Fibroblast of villous mesenchyme (primary cell): ENCODE measurements at regions not wholly inside any gene's neighbourhood (a gene's known extent, or its start where the extent isn't known, plus 50 kb on each side); places are given as distances from the start of the nearest gene placed in this dataset.
"Not testable (repeated sequence)": the region's sequence is repeated elsewhere in the genome, so short reads cannot be mapped to it uniquely, and the experiment has no call there.

Source experiments
- DNase-seq: peaks from one replicate; pipeline ENCODE4 v3.0.0-alpha.2; 2010; ENCODE audit warnings: low read depth
- H3K4me3 ChIP-seq: 2 replicates; pipeline ENCODE4 v1.5.1; 2011; ENCODE audit warnings: low read depth, mild to moderate bottlenecking, low read length
- TF ChIP-seq, protein P1 (sequence below): IDR thresholded peaks from 2 replicates; pipeline ENCODE4 v1.5.1; 2012; ENCODE audit warnings: low read depth, mild to moderate bottlenecking, low read length; ENCODE audit not compliant: insufficient read depth

DNA sequence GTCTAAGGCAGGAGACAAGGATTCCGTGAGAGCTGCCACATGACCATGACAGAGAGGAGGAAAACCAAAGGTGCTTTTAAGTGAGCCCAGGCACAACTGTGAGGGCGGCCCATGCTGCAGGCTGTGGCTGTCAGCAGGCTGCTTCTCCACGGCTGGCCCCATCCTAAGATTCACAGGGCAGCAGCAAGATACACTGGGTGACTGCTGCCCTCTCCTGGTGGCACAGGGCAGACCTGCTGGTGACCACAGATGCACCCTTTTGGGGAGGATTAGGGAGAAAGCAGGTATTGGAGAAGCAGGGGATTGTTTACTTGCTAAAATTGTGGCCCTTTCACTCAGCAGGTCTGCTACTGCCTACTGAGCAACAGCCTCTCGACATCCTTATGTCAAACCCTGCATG is 125.4 kb upstream of the ALDH3B2 start:
- TF ChIP-seq, protein P1, sequence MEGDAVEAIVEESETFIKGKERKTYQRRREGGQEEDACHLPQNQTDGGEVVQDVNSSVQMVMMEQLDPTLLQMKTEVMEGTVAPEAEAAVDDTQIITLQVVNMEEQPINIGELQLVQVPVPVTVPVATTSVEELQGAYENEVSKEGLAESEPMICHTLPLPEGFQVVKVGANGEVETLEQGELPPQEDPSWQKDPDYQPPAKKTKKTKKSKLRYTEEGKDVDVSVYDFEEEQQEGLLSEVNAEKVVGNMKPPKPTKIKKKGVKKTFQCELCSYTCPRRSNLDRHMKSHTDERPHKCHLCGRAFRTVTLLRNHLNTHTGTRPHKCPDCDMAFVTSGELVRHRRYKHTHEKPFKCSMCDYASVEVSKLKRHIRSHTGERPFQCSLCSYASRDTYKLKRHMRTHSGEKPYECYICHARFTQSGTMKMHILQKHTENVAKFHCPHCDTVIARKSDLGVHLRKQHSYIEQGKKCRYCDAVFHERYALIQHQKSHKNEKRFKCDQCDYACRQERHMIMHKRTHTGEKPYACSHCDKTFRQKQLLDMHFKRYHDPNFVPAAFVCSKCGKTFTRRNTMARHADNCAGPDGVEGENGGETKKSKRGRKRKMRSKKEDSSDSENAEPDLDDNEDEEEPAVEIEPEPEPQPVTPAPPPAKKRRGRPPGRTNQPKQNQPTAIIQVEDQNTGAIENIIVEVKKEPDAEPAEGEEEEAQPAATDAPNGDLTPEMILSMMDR, result peak; percentile 41
- not testable (repeated sequence) for DNase-seq

DNA sequence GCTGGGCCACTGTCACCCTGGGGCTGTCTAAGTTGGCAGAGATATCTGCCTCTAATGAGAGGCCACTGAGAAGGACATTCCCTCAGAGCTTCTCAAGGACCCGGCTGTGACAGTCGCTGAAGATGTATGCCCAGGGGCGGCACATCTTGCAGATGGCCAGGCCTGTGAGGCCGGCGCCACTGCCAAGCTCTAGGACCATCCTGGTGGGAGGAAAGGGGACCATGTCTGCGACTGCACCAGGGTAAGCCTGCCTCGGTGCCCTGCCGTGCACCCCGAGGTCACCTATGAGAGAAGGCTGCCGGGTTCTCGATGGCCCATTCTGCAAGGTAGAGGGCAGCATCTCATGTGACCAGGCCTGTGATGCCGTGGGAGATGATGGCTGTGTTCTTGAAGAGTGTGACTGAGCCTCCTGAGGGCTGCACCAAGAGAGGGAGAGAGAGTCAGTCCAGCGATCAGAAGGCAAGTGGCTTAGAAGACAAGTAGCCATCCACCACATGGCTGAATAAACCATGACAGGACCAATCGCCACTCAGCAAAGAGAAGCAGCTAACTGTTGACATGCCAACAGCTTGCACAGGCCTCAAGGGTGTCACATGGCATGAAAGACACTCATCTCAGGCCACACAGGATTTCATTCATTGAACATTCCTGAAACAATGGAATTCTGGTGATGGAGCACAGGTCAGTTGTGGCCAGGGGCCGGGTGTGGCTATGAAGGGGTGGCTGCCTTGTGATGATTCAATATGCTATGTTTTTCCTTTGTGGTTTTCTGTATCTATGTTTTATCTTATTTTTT is 123.5 kb upstream of the ALDH3B2 start:
- DNase-seq, result peak; percentile 30
- not testable (repeated sequence) for H3K4me3 ChIP-seq

More for the DNA sequence above, 125.4 kb upstream of the ALDH3B2 start:
- H3K4me3 ChIP-seq, result not testable (repeated sequence)

DNA sequence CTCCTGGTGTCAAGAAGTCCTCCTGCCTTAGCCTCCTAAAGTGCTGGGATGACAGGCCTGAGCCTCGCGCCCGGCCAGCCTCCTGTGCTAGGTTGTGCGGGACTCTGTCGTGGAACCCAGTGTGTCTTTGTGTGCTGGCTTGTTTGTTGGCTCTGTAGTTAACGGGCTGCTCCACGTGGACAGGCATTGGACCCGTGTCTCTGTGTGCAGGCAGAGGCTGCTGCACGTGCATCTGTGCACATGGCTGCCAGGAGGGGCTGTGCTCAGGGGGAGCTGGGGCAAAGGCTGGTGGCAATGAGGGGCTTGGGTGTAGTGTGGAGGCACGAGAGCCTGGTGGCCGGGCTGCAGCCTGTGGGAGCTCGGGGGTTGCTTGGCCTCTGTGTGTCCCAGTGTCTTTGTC is 121.3 kb upstream of the ALDH3B2 start:
- DNase-seq, result no peak
- TF ChIP-seq, protein P1, result no peak
- H3K4me3 ChIP-seq, result no peak overlapping the region

DNA sequence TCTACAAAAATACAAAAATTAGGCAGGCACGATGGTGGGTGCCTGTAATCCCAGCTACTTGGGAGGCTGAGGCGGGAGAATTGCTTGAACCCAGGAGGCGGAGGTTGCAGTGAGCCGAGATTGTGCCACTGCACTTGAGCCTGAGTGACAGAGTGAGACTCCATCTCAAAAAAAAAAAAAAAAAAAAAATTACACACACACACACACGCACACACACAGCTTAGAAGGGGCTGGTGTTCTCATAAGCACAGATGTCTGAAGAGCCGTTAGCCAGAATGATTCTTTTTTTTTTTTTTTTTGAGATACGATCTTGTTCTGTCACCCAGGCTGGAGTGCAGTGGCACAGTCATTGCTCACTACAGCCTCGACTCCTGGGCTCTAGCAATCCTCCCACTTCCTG is 119.3 kb upstream of the ALDH3B2 start:
- H3K4me3 ChIP-seq, DNase-seq: not testable (repeated sequence)

DNA sequence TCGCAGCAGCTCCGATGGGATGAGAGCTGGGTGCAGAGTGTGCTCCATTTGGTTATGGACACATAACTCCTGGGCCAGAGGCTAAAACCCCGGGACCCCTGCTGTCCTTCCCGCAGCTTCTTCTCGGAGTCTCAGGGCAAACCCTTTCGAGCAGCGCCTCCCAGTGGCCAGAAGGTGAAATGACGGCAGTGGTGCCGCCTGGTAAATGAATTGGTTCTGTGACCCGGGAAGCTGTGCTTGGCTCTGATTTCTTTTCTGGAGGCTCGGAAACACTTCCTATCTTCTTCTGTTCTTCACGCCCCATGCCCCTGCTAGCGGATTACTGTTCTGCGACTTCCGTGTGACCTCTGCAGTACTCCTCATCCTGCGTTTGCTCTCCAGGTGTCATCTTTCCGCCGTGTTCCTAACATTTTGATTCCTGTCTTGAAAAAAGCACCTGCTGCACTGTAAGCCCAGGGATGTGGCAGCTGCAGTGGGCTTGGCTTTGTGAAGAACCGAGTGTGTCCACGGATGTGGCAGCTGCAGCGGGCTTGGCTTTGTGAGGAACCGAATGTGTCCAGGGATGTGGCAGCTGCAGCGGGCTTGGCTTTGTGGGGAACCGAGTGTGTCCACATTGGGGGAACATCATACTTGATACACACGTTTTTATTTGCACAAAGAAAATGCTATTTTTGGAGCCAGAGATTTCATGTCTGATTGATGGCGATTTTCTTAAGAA is 118.0 kb upstream of the ALDH3B2 start:
- H3K4me3 ChIP-seq, DNase-seq: not testable (repeated sequence)
- TF ChIP-seq, protein P1, result peak; percentile 53

DNA sequence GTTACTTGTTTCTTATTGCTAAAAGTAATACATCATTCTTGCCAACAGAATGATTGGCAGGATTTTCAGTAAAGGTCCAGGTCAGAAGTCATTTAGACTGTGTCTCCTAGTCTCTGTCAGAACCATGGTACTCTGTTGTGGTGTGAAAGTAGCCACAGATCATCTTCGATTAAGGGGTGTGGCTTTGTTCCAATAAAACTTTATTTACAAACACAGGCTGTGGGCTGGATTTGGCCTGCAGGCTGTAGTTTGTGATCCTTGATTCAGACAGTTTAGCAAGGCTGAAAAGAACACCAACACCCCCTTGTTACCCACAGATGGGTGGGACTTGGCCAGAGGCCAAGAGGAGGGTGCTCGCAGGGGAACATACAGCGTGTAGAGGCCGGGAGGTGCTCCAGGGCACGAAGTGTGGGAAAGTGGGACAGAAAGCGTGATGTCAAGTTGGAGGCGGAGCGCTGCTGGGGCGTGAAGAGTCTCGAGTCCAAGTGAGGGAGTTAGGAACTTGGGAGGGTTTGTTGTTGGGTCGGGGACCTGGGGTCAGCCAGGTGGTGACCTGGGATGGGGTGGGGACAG is 117.3 kb upstream of the ALDH3B2 start:
- DNase-seq, result peak; percentile 4
- H3K4me3 ChIP-seq, result not testable (repeated sequence)

DNA sequence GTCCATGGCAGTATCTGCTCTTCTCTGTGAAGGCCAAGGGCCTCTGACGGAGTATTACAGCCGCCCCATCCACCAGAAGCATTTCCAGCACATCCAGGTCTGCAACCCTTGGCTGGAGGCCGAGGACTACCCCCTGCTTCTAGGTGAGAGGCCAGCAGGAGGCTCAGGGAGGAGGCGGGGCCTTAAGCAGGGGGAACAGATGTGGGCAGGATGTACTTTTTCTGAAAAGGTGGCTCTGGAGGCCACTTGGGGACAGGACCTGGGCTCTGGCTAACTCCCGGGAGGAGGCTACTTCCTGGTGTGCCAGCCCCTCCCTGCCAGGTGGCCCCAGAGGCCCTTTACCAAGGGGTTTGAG is 113.9 kb upstream of the ALDH3B2 start:
- not testable (repeated sequence) for DNase-seq, H3K4me3 ChIP-seq

DNA sequence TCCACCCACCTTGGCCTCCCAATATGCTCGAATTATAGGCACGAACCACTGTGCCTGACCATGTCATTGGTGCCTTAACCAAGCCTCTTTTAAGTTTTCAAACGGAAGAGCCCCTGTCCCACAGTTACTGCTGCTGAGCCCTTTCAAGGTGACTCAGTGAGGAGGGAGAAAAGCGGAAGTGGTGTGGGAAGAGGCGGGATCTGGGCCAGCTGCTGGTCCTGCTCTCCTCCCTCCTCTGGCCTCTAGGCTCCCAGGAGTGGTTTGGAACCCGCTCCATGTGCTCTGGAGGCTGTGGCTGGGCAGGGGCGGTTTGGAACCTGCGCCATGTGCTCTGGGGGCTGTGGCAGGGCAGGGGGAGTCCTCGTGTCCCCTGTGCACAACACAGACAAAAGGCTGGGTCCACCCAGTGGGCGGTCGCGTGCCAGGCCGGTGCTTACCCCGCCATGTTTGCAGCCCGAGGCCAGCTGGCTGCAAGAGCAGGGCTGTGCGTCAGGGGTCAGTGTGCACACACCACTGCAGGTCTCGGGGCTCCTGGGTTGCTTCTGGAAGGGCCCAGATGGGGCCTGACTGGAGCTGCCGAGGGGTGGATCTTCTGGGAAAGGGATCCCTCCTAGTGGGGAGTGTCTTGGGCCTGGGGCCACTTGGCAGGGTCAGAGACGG is 113.4 kb upstream of the ALDH3B2 start:
- DNase-seq, H3K4me3 ChIP-seq: not testable (repeated sequence)

DNA sequence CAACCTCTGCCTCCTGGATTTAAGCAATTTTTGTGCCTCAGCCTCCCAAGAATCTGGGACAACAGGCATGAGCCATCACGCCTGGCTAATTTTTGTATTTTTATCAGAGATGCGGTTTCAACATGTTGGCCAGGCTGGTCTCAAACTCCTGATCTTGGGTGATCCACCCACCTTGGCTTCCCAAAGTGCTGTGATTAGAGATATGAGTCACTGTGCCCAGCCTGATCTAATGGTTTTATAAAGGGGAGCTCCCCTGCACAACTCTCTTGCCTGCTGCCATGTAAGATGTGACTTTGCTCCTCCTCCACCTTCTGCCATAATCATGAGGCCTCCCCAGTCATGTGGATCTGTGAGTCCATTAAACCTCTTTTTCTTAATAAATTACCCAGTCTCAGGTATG is 107.5 kb upstream of the ALDH3B2 start:
- DNase-seq, H3K4me3 ChIP-seq: not testable (repeated sequence)

DNA sequence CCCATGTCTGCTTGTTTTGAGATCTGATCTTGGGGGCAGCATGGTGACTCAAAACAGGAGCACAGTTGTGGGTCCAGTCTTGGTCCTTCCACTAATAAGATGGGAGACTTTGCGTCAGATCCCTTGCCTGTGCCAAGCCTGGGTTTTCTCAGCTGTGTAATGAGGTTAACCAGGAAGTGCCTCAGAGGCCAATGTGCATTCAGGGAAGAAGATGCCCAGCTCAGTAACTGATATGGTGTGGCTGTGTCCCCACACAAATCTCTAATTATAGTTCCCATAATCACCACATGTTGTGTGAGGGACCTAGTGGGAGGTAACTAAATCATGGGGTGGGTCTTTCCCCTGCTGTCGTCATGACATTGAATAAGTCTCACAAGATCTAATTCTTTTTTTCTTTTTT is 107.1 kb upstream of the ALDH3B2 start:
- DNase-seq, H3K4me3 ChIP-seq: not testable (repeated sequence)
